Astrocyte (in vitro differentiated cells and primary cell): ENCODE measurements at regions not wholly inside any gene's neighbourhood (a gene's known extent, or its start where the extent isn't known, plus 50 kb on each side); places are given as distances from the start of the nearest gene placed in this dataset.

ENCODE experiments used
- CTCF ChIP-seq: IDR thresholded peaks from 2 replicates; pipeline ENCODE4 v1.5.1; 2011; ENCODE audit warnings: low read depth, mild to moderate bottlenecking, inconsistent platforms, low read length, moderate library complexity; ENCODE audit not compliant: insufficient read depth
- EZH2 ChIP-seq: IDR thresholded peaks from 2 replicates; pipeline ENCODE4 v1.6.1; 2012; ENCODE audit warnings: mild to moderate bottlenecking, low read length, inconsistent platforms; ENCODE audit not compliant: insufficient read depth

DNA sequence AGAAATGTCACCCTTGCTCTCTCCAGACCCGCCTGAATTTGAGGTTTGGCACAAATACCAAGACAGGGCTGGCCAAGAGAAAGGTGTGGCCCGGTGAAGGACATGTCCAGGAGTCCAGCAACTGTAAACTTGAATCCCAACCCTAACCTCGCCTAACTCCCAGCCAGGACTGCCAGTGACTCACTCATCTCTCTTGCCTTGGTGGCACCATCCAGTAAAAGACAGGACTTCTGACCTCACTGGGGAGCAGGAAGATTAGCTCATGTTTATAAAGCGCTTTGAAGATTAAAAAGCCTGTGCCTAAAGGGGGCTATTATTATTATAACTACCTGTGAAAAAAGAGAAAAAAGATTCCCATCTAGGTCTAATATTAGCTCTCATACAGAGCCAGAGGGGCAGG is 335.3 kb downstream of the SOX9 start:
- TF ChIP-seq CTCF (no peak), EZH2 (no peak)
